Osteoblast (primary cell): ENCODE measurements at regions not wholly inside any gene's neighbourhood (a gene's known extent, or its start where the extent isn't known, plus 50 kb on each side); places are given as distances from the start of the nearest gene placed in this dataset.

Source experiments
- DNase-seq: peaks from one replicate; pipeline ENCODE4 v3.0.0; 2011; ENCODE audit warnings: low spot score, mixed read lengths; ENCODE audit not compliant: insufficient read length; ENCODE audit errors: missing footprints
- H2AFZ ChIP-seq: 2 replicates; pipeline ENCODE4 v1.6.0; 2011; ENCODE audit warnings: mild to moderate bottlenecking, low read length
- H3K27ac ChIP-seq: 2 replicates; pipeline ENCODE4 v1.5.1; 2011; ENCODE audit warnings: mild to moderate bottlenecking, low read depth, low read length, moderate library complexity
- H3K27me3 ChIP-seq: 2 replicates; pipeline ENCODE4 v1.6.0; 2012; ENCODE audit warnings: mild to moderate bottlenecking, control low read depth, inconsistent platforms, low read length, moderate library complexity; ENCODE audit not compliant: insufficient read depth
- H3K36me3 ChIP-seq: 2 replicates; pipeline ENCODE4 v1.5.1; 2011; ENCODE audit warnings: mild to moderate bottlenecking, low read length, control low read depth, moderate library complexity; ENCODE audit not compliant: insufficient read depth
- H3K4me1 ChIP-seq: 2 replicates; pipeline ENCODE4 v1.5.1; 2011; ENCODE audit warnings: mild to moderate bottlenecking, low read length, control low read depth, moderate library complexity; ENCODE audit not compliant: insufficient read depth
- H3K4me2 ChIP-seq: 2 replicates; pipeline ENCODE4 v1.6.0; 2011; ENCODE audit warnings: mild to moderate bottlenecking, low read length; ENCODE audit not compliant: insufficient read depth
- H3K4me3 ChIP-seq: fragments of 200-600 bp; sonication (generic); 3 replicates; pipeline ENCODE4 v1.5.1; 2012; ENCODE audit warnings: mild to moderate bottlenecking, low read length, inconsistent platforms; ENCODE audit not compliant: insufficient read depth
- H3K79me2 ChIP-seq: 2 replicates; pipeline ENCODE4 v1.6.0; 2012; ENCODE audit warnings: mild to moderate bottlenecking, low read length, control low read depth, inconsistent platforms; ENCODE audit not compliant: insufficient read depth
- H3K9me3 ChIP-seq: 2 replicates; pipeline ENCODE4 v1.5.1; 2011; ENCODE audit warnings: low read depth, low read length, control low read depth
- H4K20me1 ChIP-seq: 2 replicates; pipeline ENCODE4 v1.6.0; 2012; ENCODE audit warnings: mild to moderate bottlenecking, low read length, control low read depth; ENCODE audit not compliant: insufficient read depth
- TF ChIP-seq, protein P1 (sequence below): IDR thresholded peaks from 2 replicates; pipeline ENCODE4 v1.5.1; 2011; ENCODE audit warnings: mild to moderate bottlenecking, low read depth, low read length, moderate library complexity; ENCODE audit errors: extremely low read depth

DNA sequence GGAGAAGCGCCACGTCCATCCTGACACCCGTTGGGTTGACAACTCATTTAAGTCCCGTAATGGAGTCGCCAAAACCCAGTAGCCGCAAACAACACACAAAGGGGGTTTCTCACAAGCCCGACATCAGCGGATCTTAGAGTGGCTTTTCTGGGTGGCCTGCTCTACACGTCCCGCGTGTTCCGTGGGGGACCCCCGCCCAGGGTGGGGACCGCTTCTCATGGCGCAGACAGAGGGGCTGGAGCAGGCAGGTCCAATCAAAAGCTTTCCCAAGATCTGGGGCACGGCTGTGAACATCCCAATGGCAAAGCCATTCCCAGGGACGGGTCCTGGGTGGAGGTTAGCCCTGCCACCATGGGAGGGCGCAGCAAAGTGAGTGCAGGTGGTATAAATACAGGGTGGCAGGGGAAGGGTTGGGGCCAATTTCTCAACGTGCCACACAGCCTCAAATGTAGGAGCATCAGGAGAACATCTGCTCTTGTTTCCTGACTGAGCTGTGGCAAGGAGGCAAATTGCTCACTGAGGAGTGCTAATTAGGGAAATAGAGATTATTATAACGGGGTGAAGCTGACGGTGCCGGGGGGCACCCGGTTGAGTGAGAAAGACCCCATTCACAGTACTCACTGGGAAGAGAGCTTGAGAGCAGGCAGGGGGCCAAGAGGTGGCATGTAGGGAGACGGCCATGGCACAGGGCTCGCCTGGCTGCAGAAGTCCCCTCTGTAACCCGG is 1447.2 kb downstream of the TBC1D22A start:
- TF ChIP-seq, protein P1, sequence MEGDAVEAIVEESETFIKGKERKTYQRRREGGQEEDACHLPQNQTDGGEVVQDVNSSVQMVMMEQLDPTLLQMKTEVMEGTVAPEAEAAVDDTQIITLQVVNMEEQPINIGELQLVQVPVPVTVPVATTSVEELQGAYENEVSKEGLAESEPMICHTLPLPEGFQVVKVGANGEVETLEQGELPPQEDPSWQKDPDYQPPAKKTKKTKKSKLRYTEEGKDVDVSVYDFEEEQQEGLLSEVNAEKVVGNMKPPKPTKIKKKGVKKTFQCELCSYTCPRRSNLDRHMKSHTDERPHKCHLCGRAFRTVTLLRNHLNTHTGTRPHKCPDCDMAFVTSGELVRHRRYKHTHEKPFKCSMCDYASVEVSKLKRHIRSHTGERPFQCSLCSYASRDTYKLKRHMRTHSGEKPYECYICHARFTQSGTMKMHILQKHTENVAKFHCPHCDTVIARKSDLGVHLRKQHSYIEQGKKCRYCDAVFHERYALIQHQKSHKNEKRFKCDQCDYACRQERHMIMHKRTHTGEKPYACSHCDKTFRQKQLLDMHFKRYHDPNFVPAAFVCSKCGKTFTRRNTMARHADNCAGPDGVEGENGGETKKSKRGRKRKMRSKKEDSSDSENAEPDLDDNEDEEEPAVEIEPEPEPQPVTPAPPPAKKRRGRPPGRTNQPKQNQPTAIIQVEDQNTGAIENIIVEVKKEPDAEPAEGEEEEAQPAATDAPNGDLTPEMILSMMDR, result no peak
- H3K4me2 ChIP-seq, result no peak overlapping the region
- no peaks in the 10 kb centered on the region for H3K27me3 ChIP-seq
- no peak for DNase-seq
- H3K27ac ChIP-seq, result no peak overlapping the region
- no peak overlapping the region for H2AFZ ChIP-seq
- H3K36me3 ChIP-seq, result no peaks in the 10 kb centered on the region
- no peaks in the 10 kb centered on the region for H4K20me1 ChIP-seq
- no peaks in the 10 kb centered on the region for H3K79me2 ChIP-seq
- no peak overlapping the region for H3K4me3 ChIP-seq
- peaks cover 8% of the 10 kb centered on the region for H3K9me3 ChIP-seq
- no peaks in the 10 kb centered on the region for H3K4me1 ChIP-seq

DNA sequence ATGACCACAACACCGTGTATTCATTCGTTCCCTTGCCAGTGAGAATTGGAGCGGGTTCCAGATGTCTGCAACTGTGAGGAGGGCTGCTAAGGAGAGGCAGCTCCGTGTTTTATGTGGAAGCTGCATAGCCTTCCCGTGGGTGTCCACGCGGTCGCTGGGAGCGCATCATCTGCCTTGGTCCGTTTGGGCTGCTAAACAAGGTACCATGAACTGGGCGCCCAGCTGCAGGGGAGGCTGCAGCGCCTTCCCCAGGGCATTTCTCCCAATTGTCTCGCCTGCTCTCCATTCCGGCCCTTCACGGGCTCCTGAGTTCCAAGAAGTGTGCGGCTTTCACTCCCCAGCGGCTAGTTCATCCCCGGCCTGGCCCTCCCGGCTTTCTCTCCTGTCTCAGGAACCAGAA is 1446.4 kb downstream of the TBC1D22A start:
- no peak overlapping the region for H3K4me2 ChIP-seq
- H2AFZ ChIP-seq, result no peak overlapping the region
- no peaks in the 10 kb centered on the region for H3K27me3 ChIP-seq
- no peak for DNase-seq
- H3K27ac ChIP-seq, result no peak overlapping the region
- H3K36me3 ChIP-seq, result no peaks in the 10 kb centered on the region
- no peak overlapping the region for H3K4me3 ChIP-seq
- H4K20me1 ChIP-seq, result no peaks in the 10 kb centered on the region
- H3K79me2 ChIP-seq, result no peaks in the 10 kb centered on the region
- H3K4me1 ChIP-seq, result no peaks in the 10 kb centered on the region
- peaks cover 8% of the 10 kb centered on the region for H3K9me3 ChIP-seq
- TF ChIP-seq, protein P1, result no peak

DNA sequence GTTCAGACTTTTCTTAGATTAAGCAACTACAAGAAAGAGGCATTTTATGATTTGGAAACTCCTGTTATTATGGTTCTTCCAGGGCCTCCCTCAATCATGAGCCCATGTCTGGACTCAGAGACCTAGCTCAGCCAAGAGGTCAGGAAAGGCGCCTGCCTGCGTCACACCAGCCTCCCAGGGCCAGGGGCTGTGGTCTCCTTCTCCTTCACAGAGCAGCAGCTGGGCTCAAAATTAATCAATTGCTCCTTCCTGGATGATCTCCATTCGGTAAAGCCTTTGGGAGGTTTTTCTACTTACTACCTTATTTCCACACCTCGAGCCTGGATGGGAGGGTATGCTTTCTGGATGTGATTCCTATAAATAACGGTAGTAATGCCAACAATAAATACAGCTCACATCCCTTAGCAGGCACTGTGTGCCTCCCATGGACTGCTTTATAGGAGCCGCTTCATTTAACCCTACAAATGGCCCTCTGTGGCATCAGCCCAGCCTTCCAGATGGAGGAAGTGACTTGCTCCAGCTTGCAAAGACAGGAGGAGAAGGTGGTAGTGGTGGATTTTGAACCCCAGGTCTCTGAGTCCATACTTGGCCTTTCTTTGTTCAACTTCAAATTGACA is 1445.6 kb downstream of the TBC1D22A start:
- no peaks in the 10 kb centered on the region for H3K79me2 ChIP-seq
- TF ChIP-seq, protein P1, result no peak

DNA sequence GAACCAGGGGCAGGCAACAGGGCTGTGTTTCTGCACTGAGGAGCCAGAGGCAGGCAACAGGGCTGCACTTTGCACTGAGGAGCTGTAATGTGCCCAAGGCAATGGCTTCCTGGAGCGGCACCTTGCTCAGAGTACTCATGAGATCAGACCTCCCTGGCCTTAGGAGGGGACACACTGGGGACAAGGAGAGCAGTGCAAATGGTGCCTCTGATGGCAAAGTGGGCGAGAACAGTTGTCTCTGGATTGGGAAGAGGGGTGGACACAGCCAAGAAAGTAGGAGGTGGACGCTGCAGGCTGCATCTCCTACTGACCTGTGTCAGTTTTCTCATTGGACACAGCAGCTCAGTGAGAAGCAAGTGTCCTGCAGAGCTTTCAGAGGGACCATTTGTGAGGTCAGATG is 1443.3 kb downstream of the TBC1D22A start:
- DNase-seq, result no peak
- no peaks in the 10 kb centered on the region for H3K4me1 ChIP-seq
- H3K9me3 ChIP-seq, result peaks cover 2% of the 10 kb centered on the region
- H3K36me3 ChIP-seq, result no peaks in the 10 kb centered on the region
- H3K4me3 ChIP-seq, result no peak overlapping the region
- no peak overlapping the region for H2AFZ ChIP-seq
- no peak overlapping the region for H3K27ac ChIP-seq
- no peak overlapping the region for H3K4me2 ChIP-seq
- no peaks in the 10 kb centered on the region for H3K27me3 ChIP-seq
- no peaks in the 10 kb centered on the region for H4K20me1 ChIP-seq
- H3K79me2 ChIP-seq, result no peaks in the 10 kb centered on the region
- TF ChIP-seq, protein P1, result no peak

More for the DNA sequence above, 1445.6 kb downstream of the TBC1D22A start:
- H3K9me3 ChIP-seq, result peaks cover 8% of the 10 kb centered on the region
- no peaks in the 10 kb centered on the region for H4K20me1 ChIP-seq
- DNase-seq, result no peak
- no peak overlapping the region for H2AFZ ChIP-seq
- H3K27me3 ChIP-seq, result no peaks in the 10 kb centered on the region
- H3K36me3 ChIP-seq, result no peaks in the 10 kb centered on the region
- no peaks in the 10 kb centered on the region for H3K4me1 ChIP-seq
- no peak overlapping the region for H3K27ac ChIP-seq
- no peak overlapping the region for H3K4me2 ChIP-seq
- H3K4me3 ChIP-seq, result no peak overlapping the region
